IgD-negative memory B cell (primary cell): ENCODE measurements at regions not wholly inside any gene's neighbourhood (a gene's known extent, or its start where the extent isn't known, plus 50 kb on each side); places are given as distances from the start of the nearest gene placed in this dataset.

ENCODE experiments used
- H3K27ac Mint-ChIP-seq, 3 donors: one replicate each; pipeline ENCODE4 v1.8.0; 2020 to 2022; ENCODE audit warnings: mild to moderate bottlenecking in 3 of 3, mixed read lengths in 3 of 3, moderate library complexity in 1 of 3
- H3K27me3 Mint-ChIP-seq: one replicate; pipeline ENCODE4 v1.8.0; 2021; ENCODE audit warnings: mixed read lengths
- H3K36me3 Mint-ChIP-seq: one replicate; pipeline ENCODE4 v1.8.0; 2020; ENCODE audit warnings: mild to moderate bottlenecking, mixed read lengths
- H3K4me1 Mint-ChIP-seq, 3 donors: one replicate each; pipeline ENCODE4 v1.8.0; 2020 to 2022; ENCODE audit warnings: mixed read lengths in 3 of 3, mild to moderate bottlenecking in 1 of 3
- H3K4me3 Mint-ChIP-seq, 4 donors: one replicate each; pipeline ENCODE4 v1.8.0; 2020 to 2022; ENCODE audit warnings: mild to moderate bottlenecking in 4 of 4, mixed read lengths in 4 of 4, moderate library complexity in 3 of 4
- H3K9me3 Mint-ChIP-seq, 3 donors: one replicate each; pipeline ENCODE4 v1.8.0; 2020 to 2021; ENCODE audit warnings: mixed read lengths in 3 of 3, mild to moderate bottlenecking in 1 of 3

- no peaks in the 10 kb centered on the region for H3K4me1 Mint-ChIP-seq
- H3K27me3 Mint-ChIP-seq, result no peaks in the 10 kb centered on the region
- peaks cover 5 to 8% (median 5%) of the 10 kb centered on the region in 3 donors for H3K9me3 Mint-ChIP-seq
- H3K27ac Mint-ChIP-seq, result no peak overlapping the region
- no peak overlapping the region for H3K4me3 Mint-ChIP-seq
- H3K36me3 Mint-ChIP-seq, result no peaks in the 10 kb centered on the region
These were observed 199.9 kb downstream of the PCDH7 start for GRCh38 chr4:30920043-30920442.

- Mint-ChIP-seq H3K4me3 (no peak overlapping the region), H3K36me3 (no peaks in the 10 kb centered on the region), H3K4me1 (no peaks in the 10 kb centered on the region), H3K27me3 (no peaks in the 10 kb centered on the region), H3K27ac (no peak overlapping the region), H3K9me3 (peaks cover 0 to 8% (median 4%) of the 10 kb centered on the region in 3 donors)
These were observed 202.5 kb downstream of the PCDH7 start for GRCh38 chr4:30922625-30923024.

DNA sequence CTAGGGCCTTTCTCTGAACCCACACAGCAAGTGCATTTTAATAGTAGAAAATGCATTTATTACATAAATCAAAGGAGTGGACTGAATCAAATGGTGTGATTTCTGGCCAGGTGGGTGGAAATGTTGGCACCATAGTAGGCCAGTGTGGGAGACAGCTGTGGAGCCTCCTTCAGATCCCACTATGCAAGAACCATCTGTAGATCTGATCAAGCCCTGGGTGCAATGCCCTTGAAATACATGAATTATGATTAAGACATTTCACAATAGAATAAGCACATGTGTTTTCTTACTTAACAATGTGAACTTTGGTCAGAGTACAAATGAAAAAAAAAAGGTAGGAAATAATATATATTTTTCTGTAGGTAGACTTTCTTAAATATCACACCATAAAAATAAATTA is 204.3 kb downstream of the PCDH7 start:
- no peaks in the 10 kb centered on the region for H3K4me1 Mint-ChIP-seq
- H3K9me3 Mint-ChIP-seq, result peaks cover 0 to 4% (median 1%) of the 10 kb centered on the region in 3 donors
- no peak overlapping the region for H3K4me3 Mint-ChIP-seq
- no peak overlapping the region for H3K27ac Mint-ChIP-seq
- no peaks in the 10 kb centered on the region for H3K27me3 Mint-ChIP-seq
- H3K36me3 Mint-ChIP-seq, result no peaks in the 10 kb centered on the region

DNA sequence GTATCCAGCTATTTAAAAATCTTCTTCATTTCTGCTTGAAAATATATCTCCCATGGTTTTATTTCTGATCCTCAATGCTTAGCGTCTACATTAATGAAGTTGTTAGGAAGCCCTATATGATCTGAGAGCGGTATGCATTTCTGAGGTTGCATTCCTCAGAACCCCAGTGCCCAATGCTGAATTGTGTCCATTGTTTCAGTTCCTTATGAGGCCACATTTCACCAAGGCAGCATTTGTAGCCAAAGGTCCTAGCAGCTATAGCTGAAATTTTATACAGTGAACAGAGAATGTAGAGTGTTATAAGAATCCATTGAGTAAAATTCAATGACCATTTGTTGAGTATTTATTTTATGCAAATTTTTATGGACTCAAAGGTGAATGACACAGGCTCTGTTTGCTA is 209.5 kb downstream of the PCDH7 start:
- H3K27me3 Mint-ChIP-seq, result no peaks in the 10 kb centered on the region
- peaks cover 0 to 15% (median 0%) of the 10 kb centered on the region in 3 donors for H3K9me3 Mint-ChIP-seq
- no peak overlapping the region for H3K4me3 Mint-ChIP-seq
- no peak overlapping the region for H3K27ac Mint-ChIP-seq
- no peaks in the 10 kb centered on the region for H3K4me1 Mint-ChIP-seq
- H3K36me3 Mint-ChIP-seq, result peaks cover 1% of the 10 kb centered on the region

GRCh38 chr4:30930276-30930675 is 210.1 kb downstream of the PCDH7 start:
- no peaks in the 10 kb centered on the region for H3K4me1 Mint-ChIP-seq
- H3K9me3 Mint-ChIP-seq, result peaks cover 0 to 13% (median 0%) of the 10 kb centered on the region in 3 donors
- no peaks in the 10 kb centered on the region for H3K27me3 Mint-ChIP-seq
- no peak overlapping the region for H3K27ac Mint-ChIP-seq
- no peak overlapping the region for H3K4me3 Mint-ChIP-seq
- H3K36me3 Mint-ChIP-seq, result peaks cover 1% of the 10 kb centered on the region

DNA sequence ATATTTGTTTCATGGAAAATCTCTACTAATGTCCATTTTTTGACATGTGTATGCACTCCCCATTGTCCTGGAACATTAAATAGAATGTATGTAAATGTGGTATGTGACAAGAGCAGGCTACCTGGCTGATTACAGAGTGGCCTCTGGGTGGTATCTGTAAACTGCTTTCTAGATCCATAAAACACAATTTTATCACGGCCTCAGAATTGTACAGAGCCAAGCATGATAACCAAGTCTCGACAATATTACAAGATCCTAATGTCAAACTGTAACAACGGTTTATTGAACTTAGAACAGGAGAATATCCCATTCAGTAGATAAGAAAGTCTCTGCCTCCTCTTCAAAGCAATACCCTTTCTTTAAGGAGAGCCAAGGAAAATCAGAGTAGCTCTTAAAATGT is 212.4 kb downstream of the PCDH7 start:
- Mint-ChIP-seq H3K4me1 (no peaks in the 10 kb centered on the region), H3K9me3 (peaks cover 0 to 11% (median 0%) of the 10 kb centered on the region in 3 donors), H3K27ac (no peak overlapping the region), H3K4me3 (no peak overlapping the region), H3K36me3 (peaks cover 1% of the 10 kb centered on the region), H3K27me3 (no peaks in the 10 kb centered on the region)

GRCh38 chr4:30939069-30939468 is 218.9 kb downstream of the PCDH7 start:
- no peak overlapping the region for H3K27ac Mint-ChIP-seq
- no peaks in the 10 kb centered on the region for H3K27me3 Mint-ChIP-seq
- no peak overlapping the region for H3K4me3 Mint-ChIP-seq
- peaks cover 1% of the 10 kb centered on the region for H3K36me3 Mint-ChIP-seq
- H3K9me3 Mint-ChIP-seq, result peaks cover 0 to 3% (median 2%) of the 10 kb centered on the region in 3 donors
- H3K4me1 Mint-ChIP-seq, result no peaks in the 10 kb centered on the region

GRCh38 chr4:30939684-30940083 is 219.5 kb downstream of the PCDH7 start:
- no peaks in the 10 kb centered on the region for H3K4me1 Mint-ChIP-seq
- no peaks in the 10 kb centered on the region for H3K36me3 Mint-ChIP-seq
- H3K27ac Mint-ChIP-seq, result no peak overlapping the region
- H3K9me3 Mint-ChIP-seq, result peaks cover 0 to 3% (median 2%) of the 10 kb centered on the region in 3 donors
- no peak overlapping the region for H3K4me3 Mint-ChIP-seq
- no peaks in the 10 kb centered on the region for H3K27me3 Mint-ChIP-seq

GRCh38 chr4:30941641-30942040 is 221.5 kb downstream of the PCDH7 start:
- no peaks in the 10 kb centered on the region for H3K36me3 Mint-ChIP-seq
- no peak overlapping the region for H3K27ac Mint-ChIP-seq
- no peak overlapping the region for H3K4me3 Mint-ChIP-seq
- H3K4me1 Mint-ChIP-seq, result no peaks in the 10 kb centered on the region
- peaks cover 0 to 3% (median 2%) of the 10 kb centered on the region in 3 donors for H3K9me3 Mint-ChIP-seq
- no peaks in the 10 kb centered on the region for H3K27me3 Mint-ChIP-seq

- Mint-ChIP-seq H3K9me3 (peaks cover 0 to 3% (median 2%) of the 10 kb centered on the region in 3 donors), H3K27ac (no peak overlapping the region), H3K27me3 (no peaks in the 10 kb centered on the region), H3K36me3 (no peaks in the 10 kb centered on the region), H3K4me3 (no peak overlapping the region), H3K4me1 (no peaks in the 10 kb centered on the region)
These were observed 223.2 kb downstream of the PCDH7 start for GRCh38 chr4:30943356-30943755.

- H3K36me3 Mint-ChIP-seq, result no peaks in the 10 kb centered on the region
- H3K27me3 Mint-ChIP-seq, result no peaks in the 10 kb centered on the region
- H3K9me3 Mint-ChIP-seq, result peaks cover 0 to 3% (median 2%) of the 10 kb centered on the region in 3 donors
- H3K4me3 Mint-ChIP-seq, result no peak overlapping the region
- H3K4me1 Mint-ChIP-seq, result peaks cover 0 to 1% (median 0%) of the 10 kb centered on the region in 3 donors
- no peak overlapping the region for H3K27ac Mint-ChIP-seq
These were observed 225.4 kb downstream of the PCDH7 start for GRCh38 chr4:30945586-30945985.

DNA sequence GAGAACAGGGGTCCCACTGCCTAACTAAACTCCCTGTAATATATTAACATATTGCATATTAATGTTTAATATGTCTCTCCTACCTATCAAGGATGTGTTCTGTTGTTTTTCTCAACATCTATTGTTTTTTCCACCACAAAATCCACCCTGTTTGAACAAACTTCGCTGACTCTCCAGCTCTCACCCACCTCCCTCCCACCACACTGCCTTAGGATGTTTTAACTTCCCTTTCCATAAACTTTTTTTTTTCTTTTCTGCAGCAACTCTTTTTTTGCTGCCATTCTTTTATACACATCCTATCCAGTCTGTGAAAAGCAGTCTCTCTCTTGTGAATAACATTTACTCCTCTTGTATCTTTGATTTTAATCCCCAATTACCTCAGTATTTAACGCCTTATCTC is 226.1 kb downstream of the PCDH7 start:
- Mint-ChIP-seq H3K9me3 (peaks cover 0 to 3% (median 2%) of the 10 kb centered on the region in 3 donors), H3K27ac (no peak overlapping the region), H3K4me3 (no peak overlapping the region), H3K27me3 (no peaks in the 10 kb centered on the region), H3K36me3 (no peaks in the 10 kb centered on the region), H3K4me1 (peaks cover 0 to 1% (median 0%) of the 10 kb centered on the region in 3 donors)

GRCh38 chr4:30948653-30949052 is 228.5 kb downstream of the PCDH7 start:
- peaks cover 0 to 3% (median 2%) of the 10 kb centered on the region in 3 donors for H3K9me3 Mint-ChIP-seq
- H3K27ac Mint-ChIP-seq, result no peak overlapping the region
- peaks cover 0 to 1% (median 0%) of the 10 kb centered on the region in 3 donors for H3K4me1 Mint-ChIP-seq
- no peak overlapping the region for H3K4me3 Mint-ChIP-seq
- peaks cover 2% of the 10 kb centered on the region for H3K36me3 Mint-ChIP-seq
- no peaks in the 10 kb centered on the region for H3K27me3 Mint-ChIP-seq

DNA sequence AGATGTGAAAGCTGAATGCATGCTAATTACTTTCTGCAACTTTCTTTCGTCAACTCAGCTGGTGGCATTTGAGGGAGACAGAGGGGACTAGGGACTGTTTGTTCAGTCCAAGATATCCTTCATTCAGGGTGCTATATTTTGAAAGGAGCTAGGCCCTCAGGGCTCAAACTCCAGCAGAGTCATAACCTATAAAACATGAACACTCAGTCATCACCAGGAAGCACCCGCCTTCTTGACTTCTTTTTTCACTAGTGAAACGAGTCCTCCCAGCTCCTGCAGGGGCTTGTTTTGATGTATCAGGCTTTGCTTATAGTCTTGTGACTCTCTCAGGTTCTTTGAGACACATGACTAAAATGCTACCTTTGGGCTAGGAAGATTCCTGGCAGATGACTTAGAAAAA is 230.6 kb downstream of the PCDH7 start:
- no peak overlapping the region for H3K4me3 Mint-ChIP-seq
- peaks cover 0 to 1% (median 0%) of the 10 kb centered on the region in 3 donors for H3K9me3 Mint-ChIP-seq
- peaks cover 0 to 1% (median 0%) of the 10 kb centered on the region in 3 donors for H3K4me1 Mint-ChIP-seq
- no peaks in the 10 kb centered on the region for H3K27me3 Mint-ChIP-seq
- no peak overlapping the region for H3K27ac Mint-ChIP-seq
- H3K36me3 Mint-ChIP-seq, result peaks cover 2% of the 10 kb centered on the region

DNA sequence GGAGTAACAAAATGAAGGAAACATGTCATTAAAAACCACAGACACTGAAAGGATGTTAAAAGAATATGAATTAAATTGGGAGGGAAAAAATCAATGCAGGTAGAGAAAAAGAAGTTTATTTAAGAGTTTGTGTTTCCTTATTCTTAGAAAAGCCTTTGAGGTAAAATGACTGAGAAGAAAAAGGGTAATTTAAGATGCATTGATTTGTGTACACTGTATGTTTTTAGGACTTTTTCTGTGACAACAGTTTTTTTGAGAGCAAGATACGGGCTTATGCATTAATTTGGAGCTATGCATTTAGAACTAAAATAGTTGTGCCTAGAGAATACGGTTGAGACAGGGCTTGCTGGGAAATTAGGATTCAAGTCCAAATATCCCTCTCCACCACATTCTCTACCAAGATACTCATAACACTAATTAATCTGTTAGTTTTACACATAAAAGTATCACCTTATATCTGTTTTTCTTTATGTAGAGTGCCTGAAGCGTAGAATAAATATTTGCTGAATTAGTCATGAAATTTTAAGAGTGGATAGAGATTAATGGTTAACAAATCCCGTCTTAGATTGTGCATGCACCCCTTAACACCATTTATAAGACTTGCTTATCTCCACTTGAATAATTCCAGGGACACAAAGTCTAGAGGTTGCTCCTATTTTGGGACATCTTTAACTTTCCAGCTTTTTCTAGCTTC is 232.5 kb downstream of the PCDH7 start:
- peaks cover 0 to 9% (median 1%) of the 10 kb centered on the region in 3 donors for H3K9me3 Mint-ChIP-seq
- peaks cover 0 to 1% (median 0%) of the 10 kb centered on the region in 3 donors for H3K4me1 Mint-ChIP-seq
- peaks cover 2% of the 10 kb centered on the region for H3K36me3 Mint-ChIP-seq
- H3K4me3 Mint-ChIP-seq, result no peak overlapping the region
- no peaks in the 10 kb centered on the region for H3K27me3 Mint-ChIP-seq
- no peak overlapping the region for H3K27ac Mint-ChIP-seq

DNA sequence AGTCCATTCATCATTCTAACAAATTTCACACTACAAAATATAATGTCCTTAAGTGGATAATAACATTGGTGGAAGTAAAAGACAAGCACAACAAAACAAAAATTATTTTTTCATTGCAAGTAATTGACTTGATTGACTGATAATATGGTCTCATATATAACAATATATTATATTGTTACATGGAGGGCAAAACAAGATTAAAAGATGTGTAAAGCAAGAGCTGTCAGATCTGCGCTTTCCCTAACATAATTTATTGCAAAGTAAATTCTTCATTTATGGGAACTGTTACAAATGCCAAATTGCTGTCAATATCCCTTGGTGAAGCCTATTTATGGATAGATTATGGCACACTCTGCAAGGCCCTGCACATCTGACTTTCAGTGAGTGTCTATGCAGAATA is 233.6 kb downstream of the PCDH7 start:
- Mint-ChIP-seq H3K9me3 (peaks cover 0 to 9% (median 1%) of the 10 kb centered on the region in 3 donors), H3K4me1 (peaks cover 0 to 1% (median 0%) of the 10 kb centered on the region in 3 donors), H3K27me3 (no peaks in the 10 kb centered on the region), H3K27ac (no peak overlapping the region), H3K36me3 (peaks cover 2% of the 10 kb centered on the region), H3K4me3 (no peak overlapping the region)
